GM21360 (cell line): ENCODE measurements at regions not wholly inside any gene's neighbourhood (a gene's known extent, or its start where the extent isn't known, plus 50 kb on each side); places are given as distances from the start of the nearest gene placed in this dataset.
"Not testable (repeated sequence)": the region's sequence is repeated elsewhere in the genome, so short reads cannot be mapped to it uniquely, and the experiment has no call there.

Experiments
- ATAC-seq: cut with Tn5 transposase; IDR thresholded peaks from one replicate; pipeline ENCODE4 v1.9.1; 2021; ENCODE audit warnings: mild to moderate bottlenecking, moderate library complexity; ENCODE audit not compliant: unreplicated experiment

DNA sequence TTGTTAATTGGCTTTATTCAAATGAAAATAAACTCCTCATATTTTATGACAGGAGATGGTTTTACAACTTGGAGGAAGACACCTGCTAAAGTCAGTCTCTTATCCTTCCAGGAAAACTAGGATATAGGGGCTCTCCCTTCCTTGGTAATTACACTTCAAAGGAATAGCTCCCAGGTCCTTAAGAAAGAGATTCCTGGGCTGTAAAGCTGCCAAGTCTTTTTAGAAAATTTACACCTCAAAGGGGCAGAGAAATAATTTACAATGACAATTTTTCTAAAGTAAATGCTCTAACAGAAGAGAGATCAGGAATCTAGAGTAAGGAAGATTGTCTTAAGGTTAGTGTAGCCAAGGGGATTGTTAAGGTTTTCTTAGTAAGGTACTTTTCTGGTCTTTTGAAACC, 1359.0 kb downstream of the OLFM4 start:
- no peak for ATAC-seq

- no peak for ATAC-seq
Observed at GRCh38 chr13:54390841-54391240, 1362.2 kb downstream of the OLFM4 start.

- no peak for ATAC-seq
Observed at GRCh38 chr13:54394085-54394700, 1365.6 kb downstream of the OLFM4 start.

DNA sequence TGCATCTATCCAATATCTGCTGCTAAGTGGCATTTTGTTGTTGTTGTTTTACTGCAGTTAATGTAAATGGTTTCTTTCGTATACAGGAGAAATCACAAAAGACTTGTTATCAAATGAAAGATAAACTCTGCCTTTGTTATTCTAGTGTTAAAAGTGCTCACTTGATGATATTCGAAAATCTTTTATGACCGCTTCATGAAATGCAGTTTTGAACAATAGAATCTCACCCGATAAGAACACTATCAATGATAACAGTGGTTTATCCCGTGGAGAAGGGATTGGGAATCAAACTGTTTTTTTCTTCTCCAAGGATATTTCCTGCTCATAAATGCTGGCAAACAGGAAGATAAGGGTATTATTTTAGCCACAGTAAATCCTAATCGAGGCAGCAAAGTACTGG, 1366.3 kb downstream of the OLFM4 start:
- no peak for ATAC-seq

DNA sequence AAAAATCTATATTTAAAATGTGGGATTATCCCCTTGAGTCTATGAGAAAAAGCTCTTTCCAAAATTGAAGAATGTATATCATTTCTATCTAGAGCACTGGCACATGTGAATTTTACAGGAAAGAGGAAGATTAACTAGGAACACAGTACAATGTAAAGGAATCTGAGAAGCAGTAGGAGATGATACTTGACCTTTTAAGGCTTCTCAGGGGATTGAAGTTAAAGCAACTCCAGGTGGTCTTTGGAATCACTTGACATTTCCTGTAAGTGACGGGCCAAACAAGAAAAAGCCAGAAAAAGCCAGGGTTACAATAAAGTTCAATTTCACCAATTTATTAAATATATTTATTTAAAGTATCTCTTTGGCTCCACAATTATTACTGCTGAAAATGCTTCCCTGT, 1373.9 kb downstream of the OLFM4 start:
- no peak for ATAC-seq

DNA sequence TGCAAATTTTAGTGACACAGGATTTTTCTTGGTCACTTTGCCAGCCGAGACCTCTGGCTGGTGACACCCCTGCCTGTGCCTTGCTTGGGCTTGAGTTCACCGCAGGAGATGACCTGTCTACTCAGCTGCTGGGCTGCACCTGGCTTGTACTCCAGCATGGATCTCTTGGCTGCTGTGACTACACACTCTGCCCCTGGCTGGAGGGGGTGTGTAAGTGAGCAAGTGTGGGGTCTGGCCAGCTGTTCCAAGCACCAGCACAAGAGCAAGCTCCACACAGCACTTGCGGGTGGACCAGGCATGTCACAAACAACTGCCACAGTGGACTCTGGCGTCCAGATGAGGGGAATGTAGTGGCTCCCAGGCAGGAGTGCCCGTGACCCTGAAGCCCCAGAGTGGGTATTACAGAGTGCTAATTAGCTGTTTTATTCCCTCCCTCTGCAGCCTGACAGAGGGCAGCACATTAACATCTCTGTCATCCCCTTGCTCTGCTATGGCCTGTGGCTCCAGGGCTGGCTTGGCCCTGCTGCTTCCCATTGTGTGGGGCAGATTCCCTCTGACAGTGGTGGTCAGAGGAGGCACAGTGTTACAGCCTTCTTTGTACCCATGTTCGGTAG, 1387.2 kb downstream of the OLFM4 start:
- ATAC-seq = no peak

DNA sequence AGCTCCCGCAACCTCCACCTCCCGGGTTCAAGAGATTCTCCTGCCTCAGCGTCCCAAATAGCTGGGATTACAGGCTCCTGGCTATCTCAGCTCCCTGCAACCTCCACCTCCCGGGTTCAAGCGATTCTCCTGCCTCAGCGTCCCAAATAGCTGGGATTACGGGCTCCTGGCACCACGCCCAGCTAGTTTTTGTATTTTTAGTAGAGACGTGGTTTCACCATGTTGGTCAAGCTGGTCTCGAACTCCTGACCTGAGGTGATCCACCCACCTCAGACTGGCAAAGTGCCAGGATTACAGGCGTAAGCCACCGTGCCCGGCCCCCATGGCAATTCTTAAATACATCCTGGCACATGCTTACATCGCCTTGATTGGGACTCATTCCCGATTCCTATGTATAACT, 1394.3 kb downstream of the OLFM4 start:
- ATAC-seq = not testable (repeated sequence)

DNA sequence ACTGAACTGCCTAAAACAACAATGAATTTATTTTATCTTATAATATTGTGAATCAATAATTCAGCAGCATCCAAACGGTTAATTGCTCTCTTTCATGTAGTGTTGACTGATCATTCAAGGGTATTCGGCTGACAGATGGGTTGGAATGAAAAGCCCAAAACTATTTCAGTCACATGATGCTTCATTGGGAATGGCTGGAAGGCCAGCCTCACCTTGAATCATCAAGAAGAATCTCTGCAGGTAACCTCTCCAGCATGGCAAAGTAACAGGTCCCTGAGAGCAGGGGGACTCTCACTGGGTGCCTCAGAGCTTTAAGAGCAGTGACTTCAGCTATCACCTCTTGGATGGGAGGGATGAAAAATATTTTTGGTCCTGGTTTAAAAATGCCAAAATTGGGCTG, 1395.7 kb downstream of the OLFM4 start:
- no peak for ATAC-seq

DNA sequence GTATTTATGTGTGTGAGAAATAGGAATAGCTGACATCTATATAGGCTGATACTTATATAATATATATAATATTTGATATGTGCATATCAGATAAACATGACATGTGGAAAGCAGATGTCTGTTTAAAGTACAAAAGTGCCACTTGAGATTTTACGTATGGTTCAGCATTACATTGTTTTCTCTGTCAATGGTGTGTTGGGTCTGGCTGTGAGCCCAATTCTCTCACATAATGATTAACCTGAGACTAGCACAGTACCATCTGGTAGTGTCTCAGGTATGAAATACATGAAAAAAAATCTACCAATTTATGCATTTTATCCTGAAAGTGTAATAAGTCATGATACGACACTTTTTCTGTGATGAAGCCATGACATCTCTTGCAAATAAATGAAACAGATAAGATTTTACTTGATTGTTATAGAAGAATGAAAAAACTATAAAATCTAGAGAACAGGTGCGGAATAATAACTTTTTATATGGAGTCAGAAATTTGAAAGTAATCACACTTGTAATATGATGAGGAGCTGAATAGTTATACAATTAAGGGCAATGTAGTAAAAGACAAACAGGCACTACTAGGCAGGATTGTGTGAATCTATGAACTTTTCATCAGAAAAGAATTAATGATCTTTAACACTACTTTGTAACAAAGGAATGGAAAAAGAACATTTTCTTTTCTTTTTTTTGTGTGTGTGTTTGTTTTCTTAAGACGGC, 1405.0 kb downstream of the OLFM4 start:
- ATAC-seq = no peak

- not testable (repeated sequence) for ATAC-seq
Observed at GRCh38 chr13:54440853-54441400, 1412.3 kb downstream of the OLFM4 start.

GRCh38 chr13:54445453-54445852, 1416.8 kb downstream of the OLFM4 start:
- ATAC-seq = no peak

DNA sequence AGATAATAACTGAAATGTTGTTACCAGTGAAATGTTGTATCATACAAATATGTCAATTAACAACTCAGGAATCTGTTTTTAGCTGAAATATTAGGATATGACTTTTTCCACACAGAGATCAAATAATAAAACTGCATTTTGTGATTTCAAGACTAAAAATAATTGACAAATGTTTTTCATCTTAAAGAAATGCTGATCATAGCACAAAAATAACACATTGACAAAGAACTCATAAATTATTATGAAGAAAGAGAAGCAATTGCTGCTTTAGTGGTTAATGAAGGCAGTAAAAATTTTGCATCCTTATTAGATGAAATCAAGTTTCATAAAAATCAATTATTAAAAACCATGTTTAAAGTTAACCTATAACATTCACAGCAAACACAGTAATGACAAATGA, 1417.3 kb downstream of the OLFM4 start:
- ATAC-seq = no peak

GRCh38 chr13:54449922-54450321, 1421.3 kb downstream of the OLFM4 start:
- no peak for ATAC-seq

GRCh38 chr13:54484166-54484565, 1455.6 kb downstream of the OLFM4 start:
- no peak for ATAC-seq

- no peak for ATAC-seq
Observed at GRCh38 chr13:54486421-54487166, 1458.0 kb downstream of the OLFM4 start.

DNA sequence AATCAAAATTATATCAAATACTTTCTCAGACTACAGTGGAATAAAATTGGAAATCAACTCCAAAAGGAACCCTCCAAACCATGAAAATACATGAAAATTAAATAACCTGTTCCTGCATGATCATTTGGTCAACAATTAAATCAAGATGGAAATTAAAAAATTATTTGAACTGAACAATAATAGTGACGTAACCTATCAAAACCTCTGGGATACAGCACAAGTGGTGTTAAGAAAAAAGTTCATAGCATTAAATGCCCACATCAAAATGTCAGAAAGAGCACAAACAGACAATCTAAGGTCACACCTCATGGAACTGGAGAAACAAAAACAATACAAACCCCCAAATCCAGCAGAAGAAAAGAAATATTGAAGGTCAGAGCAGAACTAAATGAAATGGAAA, 1460.7 kb downstream of the OLFM4 start:
- ATAC-seq = no peak

DNA sequence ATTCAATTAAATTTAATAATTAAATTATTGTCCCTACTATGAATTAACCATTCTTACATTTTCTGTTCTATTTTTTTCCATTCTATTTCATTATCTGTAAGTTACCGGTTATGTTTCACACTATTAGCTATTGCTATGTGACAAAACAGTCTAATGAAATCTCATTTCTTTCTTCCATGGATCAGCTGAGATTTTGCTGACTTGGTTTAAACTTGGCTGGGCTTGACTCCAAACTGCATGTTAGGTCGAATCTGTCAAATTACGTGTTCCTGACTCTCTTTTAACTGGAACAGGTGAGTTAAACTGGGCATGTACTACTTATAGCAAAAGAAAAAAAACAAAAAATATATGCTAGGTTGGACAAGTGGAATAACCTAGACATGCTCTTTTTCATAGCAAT, 1464.4 kb downstream of the OLFM4 start:
- ATAC-seq = no peak

DNA sequence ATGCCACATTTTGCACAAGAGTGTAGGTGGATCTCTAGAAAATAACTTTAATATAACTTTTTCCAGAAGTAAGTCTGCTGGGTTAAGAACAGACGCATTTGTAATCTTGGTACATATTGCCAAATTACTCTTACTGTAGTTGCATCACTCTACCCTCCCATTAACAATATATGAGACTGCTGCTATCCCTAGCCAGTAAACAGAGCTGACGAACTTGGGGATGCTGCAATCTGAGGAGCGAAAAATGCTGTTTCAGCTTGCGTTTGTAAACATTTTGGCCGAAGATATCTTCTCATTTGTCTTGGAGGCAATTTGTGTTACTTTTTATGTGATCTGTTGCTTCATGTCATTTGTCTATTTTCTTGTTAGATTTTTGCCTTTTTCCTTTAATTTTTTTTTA, 1482.8 kb downstream of the OLFM4 start:
- ATAC-seq = no peak

DNA sequence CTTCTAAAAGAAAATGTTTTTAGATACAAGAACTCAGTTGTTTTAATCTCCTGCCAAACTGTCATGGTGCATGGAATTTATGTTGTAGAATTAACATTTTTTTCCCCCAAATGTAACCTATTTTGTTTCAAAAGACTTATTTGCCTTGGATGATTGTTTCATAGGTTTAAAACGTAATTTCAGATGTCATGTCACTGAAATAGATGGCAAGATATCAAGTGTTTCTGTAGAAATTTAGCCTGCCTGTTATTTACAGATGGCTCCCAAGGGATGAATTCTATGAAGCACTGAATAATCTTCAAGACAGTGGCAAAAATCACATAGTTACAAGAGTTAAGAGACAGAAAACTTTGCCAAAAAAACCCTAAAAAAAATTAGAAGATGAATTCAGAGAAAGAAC, 1484.6 kb downstream of the OLFM4 start:
- no peak for ATAC-seq

GRCh38 chr13:54536112-54536511, 1507.5 kb downstream of the OLFM4 start:
- no peak for ATAC-seq

DNA sequence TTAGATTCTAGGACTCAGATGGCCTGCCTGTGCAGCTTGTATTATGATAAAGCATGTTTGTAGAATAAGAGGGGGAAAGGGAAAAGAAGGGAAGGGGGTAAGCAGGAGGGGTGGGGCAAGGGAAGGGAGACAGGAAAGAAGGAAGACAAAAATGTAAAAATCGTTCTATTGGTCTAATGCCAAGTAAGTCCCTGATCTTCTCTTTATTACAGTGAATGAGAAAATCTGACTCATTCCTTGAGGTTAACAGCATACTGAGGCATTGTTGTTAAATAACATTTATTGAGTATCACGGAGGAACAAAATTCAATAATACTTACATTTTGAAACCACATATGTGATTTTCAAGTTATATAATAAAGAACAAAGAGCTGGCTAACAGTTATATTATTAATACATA, 1534.7 kb downstream of the OLFM4 start:
- no peak for ATAC-seq
